ENCODE measurements at regions not wholly inside any gene's neighbourhood (a gene's known extent, or its start where the extent isn't known, plus 50 kb on each side); places are given as distances from the start of the nearest gene placed in this dataset.

GRCh38 chr6:14513496-14514393 is 396.2 kb downstream of the CD83 start:
- TF ChIP-seq, protein P1, sequence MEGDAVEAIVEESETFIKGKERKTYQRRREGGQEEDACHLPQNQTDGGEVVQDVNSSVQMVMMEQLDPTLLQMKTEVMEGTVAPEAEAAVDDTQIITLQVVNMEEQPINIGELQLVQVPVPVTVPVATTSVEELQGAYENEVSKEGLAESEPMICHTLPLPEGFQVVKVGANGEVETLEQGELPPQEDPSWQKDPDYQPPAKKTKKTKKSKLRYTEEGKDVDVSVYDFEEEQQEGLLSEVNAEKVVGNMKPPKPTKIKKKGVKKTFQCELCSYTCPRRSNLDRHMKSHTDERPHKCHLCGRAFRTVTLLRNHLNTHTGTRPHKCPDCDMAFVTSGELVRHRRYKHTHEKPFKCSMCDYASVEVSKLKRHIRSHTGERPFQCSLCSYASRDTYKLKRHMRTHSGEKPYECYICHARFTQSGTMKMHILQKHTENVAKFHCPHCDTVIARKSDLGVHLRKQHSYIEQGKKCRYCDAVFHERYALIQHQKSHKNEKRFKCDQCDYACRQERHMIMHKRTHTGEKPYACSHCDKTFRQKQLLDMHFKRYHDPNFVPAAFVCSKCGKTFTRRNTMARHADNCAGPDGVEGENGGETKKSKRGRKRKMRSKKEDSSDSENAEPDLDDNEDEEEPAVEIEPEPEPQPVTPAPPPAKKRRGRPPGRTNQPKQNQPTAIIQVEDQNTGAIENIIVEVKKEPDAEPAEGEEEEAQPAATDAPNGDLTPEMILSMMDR (IDR thresholded peaks at IDR 0.05 in 4 of 5, conservative IDR thresholded peaks at IDR 0.05 in 1 of 5): no peak
- TF ChIP-seq POLR2A (IDR thresholded peaks at IDR 0.05): no peak
